Transverse colon (tissue), 4 donors: ENCODE measurements at regions not wholly inside any gene's neighbourhood (a gene's known extent, or its start where the extent isn't known, plus 50 kb on each side); places are given as distances from the start of the nearest gene placed in this dataset.

Source experiments
- CTCF ChIP-seq, 5 experiments: fragments of 200-600 bp in 3 of 5; fragments of 450-650 bp in 2 of 5; sonication (generic) in 3 of 5; IDR thresholded peaks; 1 replicate in 2 of 5; 2 replicates in 3 of 5; pipeline ENCODE4 v1.5.1; 2016 to 2017; ENCODE audit warnings: antibody characterized with exemption in 5 of 5, inconsistent platforms in 3 of 5, mild to moderate bottlenecking in 2 of 5, moderate library complexity in 1 of 5
- EP300 ChIP-seq: sonication (generic); formaldehyde crosslinking; IDR thresholded peaks from one replicate; pipeline ENCODE4 v1.6.1; 2017; ENCODE audit warnings: antibody characterized with exemption, low read depth
- POLR2A ChIP-seq: fragments of 450-650 bp; IDR thresholded peaks from one replicate; pipeline ENCODE4 v1.6.1; 2016; ENCODE audit warnings: antibody characterized with exemption, mild to moderate bottlenecking, moderate library complexity
- POLR2AphosphoS5 ChIP-seq, 3 donors: sonication (generic); formaldehyde crosslinking; IDR thresholded peaks; one replicate each; pipeline ENCODE4 v1.6.1; 2016; ENCODE audit warnings: antibody characterized with exemption in 3 of 3

DNA sequence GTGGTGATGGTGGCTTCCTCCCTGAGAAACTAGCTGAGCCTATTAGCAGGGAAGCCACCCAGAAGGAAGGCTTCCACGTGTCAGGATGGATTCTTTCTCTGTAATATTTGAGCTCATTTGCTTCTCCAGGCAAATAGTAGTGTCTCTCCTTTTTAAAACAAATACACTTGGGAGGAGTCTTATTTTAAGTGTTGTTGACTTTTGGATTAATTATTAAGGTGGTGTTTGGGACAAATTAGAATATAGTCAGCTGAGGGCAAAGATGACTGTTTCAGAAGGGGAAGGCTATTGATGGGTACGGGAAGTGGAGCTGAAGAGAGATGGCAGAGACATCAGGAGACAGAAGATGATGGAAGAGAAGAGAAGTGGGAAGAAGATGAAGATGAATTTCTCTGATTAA is 119.8 kb upstream of the PHACTR1 start:
- no peak for TF ChIP-seq CTCF (IDR thresholded peaks at IDR 0.05)
- TF ChIP-seq POLR2A: no peak
- TF ChIP-seq EP300: no peak
- no peak for TF ChIP-seq POLR2AphosphoS5 (IDR thresholded peaks at IDR 0.05)
